CD14-positive monocyte (primary cell): ENCODE measurements at regions not wholly inside any gene's neighbourhood (a gene's known extent, or its start where the extent isn't known, plus 50 kb on each side); places are given as distances from the start of the nearest gene placed in this dataset.

Source experiments
- DNase-seq, 3 donors: peaks; one replicate each; pipeline ENCODE4 v3.0.0-alpha.2; 2011 to 2022
- H2AFZ ChIP-seq: 2 replicates; pipeline ENCODE4 v1.6.0; 2012; ENCODE audit warnings: mild to moderate bottlenecking, low read depth, low read length, inconsistent platforms; ENCODE audit not compliant: insufficient read depth, poor library complexity, severe bottlenecking
- H3K27ac ChIP-seq, 2 donors: 1 replicate in 1 of 2; 2 replicates in 1 of 2; pipeline ENCODE4 v1.5.1; 2012 to 2013; ENCODE audit warnings: low read length in 2 of 2, control low read depth in 1 of 2, inconsistent platforms in 1 of 2, low read depth in 1 of 2, mild to moderate bottlenecking in 1 of 2
- H3K27me3 ChIP-seq, 2 donors: one replicate each; pipeline versions ENCODE4 v1.6.0 to v1.6.1; 2011 to 2013; ENCODE audit warnings: low read length in 2 of 2; ENCODE audit not compliant: control insufficient read depth in 2 of 2, insufficient read depth in 2 of 2
- H3K36me3 ChIP-seq, 2 donors: replicated peaks in 1 of 2; 1 replicate in 1 of 2; 2 replicates in 1 of 2; pipeline versions ENCODE4 v1.5.1 to v1.6.1; 2012 to 2013; ENCODE audit warnings: low read length in 2 of 2, control low read depth in 1 of 2, inconsistent platforms in 1 of 2, mild to moderate bottlenecking in 1 of 2; ENCODE audit not compliant: insufficient read depth in 2 of 2, control insufficient read depth in 1 of 2
- H3K4me1 ChIP-seq, 2 donors: 1 replicate in 1 of 2; 2 replicates in 1 of 2; pipeline versions ENCODE4 v1.5.1 to v1.6.1; 2012 to 2013; ENCODE audit warnings: low read length in 2 of 2, control low read depth in 1 of 2, inconsistent platforms in 1 of 2, mild to moderate bottlenecking in 1 of 2, moderate library complexity in 1 of 2; ENCODE audit not compliant: insufficient read depth in 2 of 2, control insufficient read depth in 1 of 2
- H3K4me2 ChIP-seq: replicated peaks from 2 replicates; pipeline ENCODE3; 2012; ENCODE audit warnings: low read length, moderate library complexity, mild to moderate bottlenecking; ENCODE audit not compliant: poor library complexity, severe bottlenecking; ENCODE audit errors: extremely low read depth
- H3K4me3 ChIP-seq, 3 experiments: fragments of 200-600 bp in 1 of 3; sonication (generic) in 1 of 3; replicated peaks in 1 of 3; 1 replicate in 2 of 3; 2 replicates in 1 of 3; pipeline ENCODE4 v1.5.1; 2011 to 2013; ENCODE audit warnings: low read length in 3 of 3, mild to moderate bottlenecking in 3 of 3, control low read depth in 2 of 3, low read depth in 2 of 3, inconsistent platforms in 1 of 3, moderate library complexity in 1 of 3
- H3K79me2 ChIP-seq: 2 replicates; pipeline ENCODE4 v1.6.0; 2012; ENCODE audit warnings: mild to moderate bottlenecking, control low read depth, inconsistent platforms, low read length, moderate library complexity; ENCODE audit not compliant: insufficient read depth
- H3K9ac ChIP-seq: 2 replicates; pipeline ENCODE4 v1.6.0; 2017; ENCODE audit warnings: low read length, mild to moderate bottlenecking; ENCODE audit not compliant: insufficient read depth, poor library complexity, severe bottlenecking
- H3K9me3 ChIP-seq, 2 donors: replicated peaks in 1 of 2; 1 replicate in 1 of 2; 2 replicates in 1 of 2; pipeline versions ENCODE4 v1.5.1 to v1.6.1; 2012 to 2013; ENCODE audit warnings: low read length in 2 of 2, control low read depth in 1 of 2; ENCODE audit not compliant: control insufficient read depth in 1 of 2, insufficient read depth in 1 of 2
- H4K20me1 ChIP-seq: 2 replicates; pipeline ENCODE4 v1.6.0; 2012; ENCODE audit warnings: mild to moderate bottlenecking, low read length, control low read depth, moderate library complexity; ENCODE audit not compliant: insufficient read depth
- H3K27ac Mint-ChIP-seq, 7 donors: one replicate each; pipeline ENCODE4 v1.8.0; 2020; ENCODE audit warnings: mild to moderate bottlenecking in 7 of 7, mixed read lengths in 7 of 7, moderate library complexity in 6 of 7, inconsistent platforms in 2 of 7
- H3K27me3 Mint-ChIP-seq, 3 donors: one replicate each; pipeline ENCODE4 v1.8.0; 2021 to 2022; ENCODE audit warnings: low read depth in 3 of 3, mild to moderate bottlenecking in 3 of 3, mixed read lengths in 3 of 3, moderate library complexity in 3 of 3, inconsistent platforms in 1 of 3
- H3K36me3 Mint-ChIP-seq, 2 donors: one replicate each; pipeline ENCODE4 v1.8.0; 2020; ENCODE audit warnings: mixed read lengths in 2 of 2, inconsistent platforms in 1 of 2, mild to moderate bottlenecking in 1 of 2
- H3K4me1 Mint-ChIP-seq: one replicate; pipeline ENCODE4 v1.8.0; 2020; ENCODE audit warnings: mild to moderate bottlenecking, mixed read lengths
- H3K4me3 Mint-ChIP-seq, 2 donors: one replicate each; pipeline ENCODE4 v1.8.0; 2020; ENCODE audit warnings: mild to moderate bottlenecking in 2 of 2, mixed read lengths in 2 of 2, moderate library complexity in 1 of 2
- H3K9me3 Mint-ChIP-seq, 7 donors: one replicate each; pipeline ENCODE4 v1.8.0; 2020 to 2022; ENCODE audit warnings: mixed read lengths in 7 of 7, mild to moderate bottlenecking in 6 of 7, moderate library complexity in 6 of 7, inconsistent platforms in 2 of 7
- CTCF ChIP-seq: fragments of 200-600 bp; IDR thresholded peaks from one replicate; pipeline ENCODE4 v1.8.0; 2022; ENCODE audit warnings: antibody characterized with exemption, mild to moderate bottlenecking
- WGBS: methylation state at CpG from one replicate; pipeline ENCODE4 v1.1.5; 2013; ENCODE audit warnings: missing lambda C conversion rate; ENCODE audit not compliant: insufficient coverage; 5-methylcytosine and 5-hydroxymethylcytosine counted together
- intact Hi-C, 2 donors: fragments of 100-400 bp; cut with micrococcal nuclease; formaldehyde crosslinking; loops; one replicate each; pipeline versions ENCODE4 v1.15.0 to v1.15.1; 2023

GRCh38 chr5:112657804-112658203 lies 79.9 kb upstream of the APC start:
- Histone ChIP-seq H3K27ac (no peak overlapping the region), H2AFZ (no peak overlapping the region), H3K4me1 (no peaks in the 10 kb centered on the region), H3K27me3 (no peaks in the 10 kb centered on the region), H3K36me3 (no peaks in the 10 kb centered on the region), H3K4me2 (no peak overlapping the region), H4K20me1 (no peaks in the 10 kb centered on the region), H3K9me3 (no peaks in the 10 kb centered on the region), H3K4me3 (no peak overlapping the region), H3K79me2 (no peaks in the 10 kb centered on the region), H3K9ac (no peak overlapping the region)
- Mint-ChIP-seq H3K27ac (no peak overlapping the region), H3K36me3 (no peaks in the 10 kb centered on the region), H3K9me3 (peaks cover 0 to 13% (median 8%) of the 10 kb centered on the region in 7 donors), H3K27me3 (peaks cover 3 to 14% (median 4%) of the 10 kb centered on the region in 3 donors), H3K4me3 (no peak overlapping the region), H3K4me1 (no peaks in the 10 kb centered on the region)
- intact Hi-C loops = no loop called here
- DNase-seq = no peak
- WGBS = 100% methylated on average over 3 of the region's 3 CpGs
- no peak for TF ChIP-seq CTCF

GRCh38 chr5:112660359-112660758 lies 77.3 kb upstream of the APC start:
- Mint-ChIP-seq H3K27me3 (peaks cover 3 to 10% (median 4%) of the 10 kb centered on the region in 3 donors), H3K27ac (no peak overlapping the region), H3K4me3 (no peak overlapping the region), H3K4me1 (no peaks in the 10 kb centered on the region), H3K9me3 (peaks cover 0 to 13% (median 8%) of the 10 kb centered on the region in 7 donors), H3K36me3 (no peaks in the 10 kb centered on the region)
- 100% methylated on average over 1 of the region's 1 CpG for WGBS
- no peak for DNase-seq
- Histone ChIP-seq H3K79me2 (no peaks in the 10 kb centered on the region), H3K4me2 (no peak overlapping the region), H3K9me3 (no peaks in the 10 kb centered on the region), H3K9ac (no peak overlapping the region), H3K36me3 (no peaks in the 10 kb centered on the region), H3K4me1 (no peaks in the 10 kb centered on the region), H2AFZ (no peak overlapping the region), H3K27ac (no peak overlapping the region), H3K4me3 (no peak overlapping the region), H3K27me3 (no peaks in the 10 kb centered on the region), H4K20me1 (no peaks in the 10 kb centered on the region)
- intact Hi-C loops = no loop called here
- TF ChIP-seq CTCF = no peak
